ENCODE measurements at regions not wholly inside any gene's neighbourhood (a gene's known extent, or its start where the extent isn't known, plus 50 kb on each side); places are given as distances from the start of the nearest gene placed in this dataset.

DNA sequence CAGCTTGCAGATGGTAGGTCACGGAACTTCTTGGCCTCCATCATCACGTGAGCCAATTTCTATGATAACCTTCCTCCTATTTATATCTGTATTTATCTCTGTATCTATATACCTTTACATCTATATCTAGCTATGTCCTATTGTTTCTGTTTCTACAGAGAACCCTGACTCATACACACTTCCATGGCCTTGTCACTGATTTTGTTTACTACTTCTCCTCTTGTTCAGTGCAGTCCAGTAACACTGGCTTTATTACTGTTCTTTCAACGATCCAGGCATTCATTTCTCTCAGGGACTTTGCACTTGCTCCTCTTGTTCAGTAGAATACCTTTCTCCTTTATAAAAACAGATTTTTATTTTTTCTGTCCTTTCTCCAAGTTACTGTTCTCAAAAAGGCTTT is 937.0 kb upstream of the ALCAM start:
- Histone ChIP-seq H3K18ac (ENCODE audit: low read length) (no peak overlapping the region), H2BK5ac (ENCODE audit: low read length) (no peak overlapping the region), H3K27me3 (ENCODE audit: control insufficient read depth in 3 of 3, insufficient read depth in 3 of 3, low read depth in 1 of 3, low read length in 3 of 3) (no peaks in the 10 kb centered on the region), H3K79me1 (ENCODE audit: low read depth, low read length) (no peaks in the 10 kb centered on the region), H3K9ac (ENCODE audit: low read depth, low read length, poor library complexity) (no peak overlapping the region), H3K9me3 (replicated peaks in 1 of 2; ENCODE audit: control insufficient read depth in 2 of 2, insufficient read depth in 1 of 2, low read depth in 1 of 2, low read length in 2 of 2) (no peaks in the 10 kb centered on the region), H2BK15ac (ENCODE audit: low read length) (no peak overlapping the region), H2BK120ac (ENCODE audit: low read depth, low read length) (no peak overlapping the region), H4K91ac (ENCODE audit: low read depth, low read length, poor library complexity) (no peak overlapping the region), H3K4me2 (ENCODE audit: insufficient read depth, low read length, poor library complexity, severe bottlenecking) (no peak overlapping the region), H3K4me1 (ENCODE audit: control insufficient read depth in 2 of 2, insufficient read depth in 1 of 2, low read depth in 1 of 2, low read length in 2 of 2) (no peaks in the 10 kb centered on the region), H4K8ac (ENCODE audit: low read depth, low read length) (no peak overlapping the region), H2AK5ac (ENCODE audit: low read depth, low read length) (no peak overlapping the region), H3K27ac (replicated peaks; ENCODE audit: low read length) (no peak overlapping the region), H3K4me3 (ENCODE audit: low read length in 2 of 2) (no peak overlapping the region), H3K14ac (ENCODE audit: low read length) (no peak overlapping the region), H2AFZ (ENCODE audit: low read length) (no peak overlapping the region), H3K36me3 (replicated peaks in 1 of 2; ENCODE audit: control insufficient read depth in 2 of 2, insufficient read depth in 2 of 2, low read length in 2 of 2) (no peaks in the 10 kb centered on the region), H2BK12ac (ENCODE audit: low read length) (no peak overlapping the region), H3K4ac (ENCODE audit: low read length) (no peak overlapping the region), H3K23ac (ENCODE audit: low read depth, low read length, poor library complexity) (no peak overlapping the region)
- WGBS, 2 donors (ENCODE audit: extremely low coverage in 2 of 2, insufficient read length in 2 of 2, insufficient replicate concordance in 1 of 2): no CpG with 5 or more reads among the region's 3 CpGs
- DNase-seq (ENCODE audit: low spot score): no peak

DNA sequence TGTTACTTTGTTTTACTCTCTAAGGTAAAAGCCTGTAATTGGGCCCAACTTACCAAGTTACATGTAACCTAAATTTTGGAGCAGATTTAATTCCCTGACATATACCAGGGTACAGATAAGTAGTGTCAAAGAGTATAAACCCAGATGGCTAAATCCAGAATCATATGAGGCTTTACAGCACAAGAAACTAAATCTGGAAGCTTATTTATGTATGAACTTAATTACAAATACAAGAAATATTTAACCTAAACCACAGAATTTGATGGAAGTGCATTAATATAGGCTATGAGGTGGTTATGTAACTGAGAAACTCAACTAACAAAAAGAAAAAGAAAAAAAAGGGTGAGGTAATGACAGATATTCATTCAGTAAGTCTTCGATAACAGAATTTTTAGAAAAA is 930.2 kb upstream of the ALCAM start:
- DNase-seq (ENCODE audit: low spot score): no peak
- H3K14ac ChIP-seq (ENCODE audit: low read length): no peak overlapping the region
- H2BK15ac ChIP-seq (ENCODE audit: low read length): no peak overlapping the region
- no peak overlapping the region for H3K4ac ChIP-seq (ENCODE audit: low read length)
- H3K23ac ChIP-seq (ENCODE audit: low read depth, low read length, poor library complexity): no peak overlapping the region
- WGBS, 2 donors (ENCODE audit: extremely low coverage in 2 of 2, insufficient read length in 2 of 2, insufficient replicate concordance in 1 of 2): no CpG with 5 or more reads among the region's 1 CpG
- H3K27me3 ChIP-seq (ENCODE audit: control insufficient read depth in 3 of 3, insufficient read depth in 3 of 3, low read depth in 1 of 3, low read length in 3 of 3): no peaks in the 10 kb centered on the region
- no peaks in the 10 kb centered on the region for H3K36me3 ChIP-seq (replicated peaks in 1 of 2; ENCODE audit: control insufficient read depth in 2 of 2, insufficient read depth in 2 of 2, low read length in 2 of 2)
- no peak overlapping the region for H4K91ac ChIP-seq (ENCODE audit: low read depth, low read length, poor library complexity)
- H3K9me3 ChIP-seq (replicated peaks in 1 of 2; ENCODE audit: control insufficient read depth in 2 of 2, insufficient read depth in 1 of 2, low read depth in 1 of 2, low read length in 2 of 2): no peaks in the 10 kb centered on the region
- no peak overlapping the region for H3K4me2 ChIP-seq (ENCODE audit: insufficient read depth, low read length, poor library complexity, severe bottlenecking)
- H2BK5ac ChIP-seq (ENCODE audit: low read length): no peak overlapping the region
- no peak overlapping the region for H2BK120ac ChIP-seq (ENCODE audit: low read depth, low read length)
- no peak overlapping the region for H2AK5ac ChIP-seq (ENCODE audit: low read depth, low read length)
- H3K79me1 ChIP-seq (ENCODE audit: low read depth, low read length): no peaks in the 10 kb centered on the region
- no peak overlapping the region for H3K9ac ChIP-seq (ENCODE audit: low read depth, low read length, poor library complexity)
- H3K27ac ChIP-seq (replicated peaks; ENCODE audit: low read length): no peak overlapping the region
- no peak overlapping the region for H3K4me3 ChIP-seq (ENCODE audit: low read length in 2 of 2)
- no peak overlapping the region for H4K8ac ChIP-seq (ENCODE audit: low read depth, low read length)
- H3K18ac ChIP-seq (ENCODE audit: low read length): no peak overlapping the region
- no peak overlapping the region for H2AFZ ChIP-seq (ENCODE audit: low read length)
- no peak overlapping the region for H2BK12ac ChIP-seq (ENCODE audit: low read length)
- H3K4me1 ChIP-seq (ENCODE audit: control insufficient read depth in 2 of 2, insufficient read depth in 1 of 2, low read depth in 1 of 2, low read length in 2 of 2): peaks cover 0 to 2% of the 10 kb centered on the region in 2 donors

DNA sequence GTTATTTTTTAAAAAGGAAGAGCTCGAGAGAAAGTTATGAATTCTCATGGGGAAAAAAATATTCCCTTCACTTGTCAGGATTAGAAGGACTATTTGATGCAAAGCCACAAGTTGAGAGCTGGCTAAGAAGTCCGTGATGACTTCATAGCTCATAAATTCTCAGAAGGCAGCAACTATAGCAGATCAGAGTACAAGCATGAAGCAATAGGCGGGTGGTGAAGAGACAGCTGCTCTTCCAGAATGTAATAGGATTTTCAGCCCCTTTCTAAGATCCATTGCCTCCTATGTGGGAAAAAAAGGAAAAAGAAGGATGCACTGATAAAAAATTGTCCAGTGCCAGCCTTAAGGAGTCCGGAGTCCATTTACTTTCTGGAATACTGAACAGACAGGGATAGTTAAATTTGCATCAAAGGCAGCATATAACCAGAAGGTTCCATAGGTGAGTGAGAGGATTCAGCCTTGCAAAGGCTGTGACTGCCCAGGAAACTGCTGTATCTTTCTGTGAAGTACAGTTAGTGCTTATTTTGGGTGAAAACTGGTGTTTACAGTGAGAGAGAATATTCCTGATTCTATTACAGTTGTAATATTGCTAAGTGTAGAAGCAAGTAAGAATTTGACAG is 929.5 kb upstream of the ALCAM start:
- no peak overlapping the region for H2BK5ac ChIP-seq (ENCODE audit: low read length)
- H3K27ac ChIP-seq (replicated peaks; ENCODE audit: low read length): no peak overlapping the region
- H2BK15ac ChIP-seq (ENCODE audit: low read length): no peak overlapping the region
- no peak overlapping the region for H2BK12ac ChIP-seq (ENCODE audit: low read length)
- no peaks in the 10 kb centered on the region for H3K9me3 ChIP-seq (replicated peaks in 1 of 2; ENCODE audit: control insufficient read depth in 2 of 2, insufficient read depth in 1 of 2, low read depth in 1 of 2, low read length in 2 of 2)
- H3K27me3 ChIP-seq (ENCODE audit: control insufficient read depth in 3 of 3, insufficient read depth in 3 of 3, low read depth in 1 of 3, low read length in 3 of 3): no peaks in the 10 kb centered on the region
- H2AK5ac ChIP-seq (ENCODE audit: low read depth, low read length): no peak overlapping the region
- H4K8ac ChIP-seq (ENCODE audit: low read depth, low read length): no peak overlapping the region
- H3K4me1 ChIP-seq (ENCODE audit: control insufficient read depth in 2 of 2, insufficient read depth in 1 of 2, low read depth in 1 of 2, low read length in 2 of 2): peaks cover 0 to 2% of the 10 kb centered on the region in 2 donors
- H3K4me3 ChIP-seq (ENCODE audit: low read length in 2 of 2): no peak overlapping the region
- H3K79me1 ChIP-seq (ENCODE audit: low read depth, low read length): no peaks in the 10 kb centered on the region
- H3K9ac ChIP-seq (ENCODE audit: low read depth, low read length, poor library complexity): no peak overlapping the region
- H3K18ac ChIP-seq (ENCODE audit: low read length): no peak overlapping the region
- H3K23ac ChIP-seq (ENCODE audit: low read depth, low read length, poor library complexity): no peak overlapping the region
- no peak for DNase-seq (ENCODE audit: low spot score)
- H2AFZ ChIP-seq (ENCODE audit: low read length): no peak overlapping the region
- no peak overlapping the region for H3K4ac ChIP-seq (ENCODE audit: low read length)
- no peak overlapping the region for H2BK120ac ChIP-seq (ENCODE audit: low read depth, low read length)
- no peaks in the 10 kb centered on the region for H3K36me3 ChIP-seq (replicated peaks in 1 of 2; ENCODE audit: control insufficient read depth in 2 of 2, insufficient read depth in 2 of 2, low read length in 2 of 2)
- WGBS, 2 donors (ENCODE audit: extremely low coverage in 2 of 2, insufficient read length in 2 of 2, insufficient replicate concordance in 1 of 2): no CpG with 5 or more reads among the region's 4 CpGs
- H4K91ac ChIP-seq (ENCODE audit: low read depth, low read length, poor library complexity): no peak overlapping the region
- no peak overlapping the region for H3K14ac ChIP-seq (ENCODE audit: low read length)
- H3K4me2 ChIP-seq (ENCODE audit: insufficient read depth, low read length, poor library complexity, severe bottlenecking): no peak overlapping the region

GRCh38 chr3:104437891-104438290 is 928.8 kb upstream of the ALCAM start:
- Histone ChIP-seq H3K4me3 (ENCODE audit: low read length in 2 of 2) (no peak overlapping the region), H3K4ac (ENCODE audit: low read length) (no peak overlapping the region), H3K36me3 (replicated peaks in 1 of 2; ENCODE audit: control insufficient read depth in 2 of 2, insufficient read depth in 2 of 2, low read length in 2 of 2) (no peaks in the 10 kb centered on the region), H3K9me3 (replicated peaks in 1 of 2; ENCODE audit: control insufficient read depth in 2 of 2, insufficient read depth in 1 of 2, low read depth in 1 of 2, low read length in 2 of 2) (no peaks in the 10 kb centered on the region), H3K23ac (ENCODE audit: low read depth, low read length, poor library complexity) (no peak overlapping the region), H3K79me1 (ENCODE audit: low read depth, low read length) (no peaks in the 10 kb centered on the region), H3K14ac (ENCODE audit: low read length) (no peak overlapping the region), H4K91ac (ENCODE audit: low read depth, low read length, poor library complexity) (no peak overlapping the region), H3K9ac (ENCODE audit: low read depth, low read length, poor library complexity) (no peak overlapping the region), H2BK12ac (ENCODE audit: low read length) (no peak overlapping the region), H2BK5ac (ENCODE audit: low read length) (no peak overlapping the region), H2BK15ac (ENCODE audit: low read length) (no peak overlapping the region), H3K4me2 (ENCODE audit: insufficient read depth, low read length, poor library complexity, severe bottlenecking) (no peak overlapping the region), H3K27ac (replicated peaks; ENCODE audit: low read length) (no peak overlapping the region), H3K4me1 (ENCODE audit: control insufficient read depth in 2 of 2, insufficient read depth in 1 of 2, low read depth in 1 of 2, low read length in 2 of 2) (peaks cover 0 to 2% of the 10 kb centered on the region in 2 donors), H3K18ac (ENCODE audit: low read length) (no peak overlapping the region), H4K8ac (ENCODE audit: low read depth, low read length) (no peak overlapping the region), H2AFZ (ENCODE audit: low read length) (no peak overlapping the region), H2AK5ac (ENCODE audit: low read depth, low read length) (no peak overlapping the region), H2BK120ac (ENCODE audit: low read depth, low read length) (no peak overlapping the region), H3K27me3 (ENCODE audit: control insufficient read depth in 3 of 3, insufficient read depth in 3 of 3, low read depth in 1 of 3, low read length in 3 of 3) (no peaks in the 10 kb centered on the region)
- WGBS, 2 donors (ENCODE audit: extremely low coverage in 2 of 2, insufficient read length in 2 of 2, insufficient replicate concordance in 1 of 2): no CpG with 5 or more reads among the region's 1 CpG
- no peak for DNase-seq (ENCODE audit: low spot score)
